Prostate gland (tissue), 2 donors: ENCODE measurements at regions not wholly inside any gene's neighbourhood (a gene's known extent, or its start where the extent isn't known, plus 50 kb on each side); places are given as distances from the start of the nearest gene placed in this dataset.
"Not testable (repeated sequence)": the region's sequence is repeated elsewhere in the genome, so short reads cannot be mapped to it uniquely, and the experiment has no call there.

Source experiments
- DNase-seq: peaks from one replicate; pipeline ENCODE4 v3.0.0-alpha.2; 2019; ENCODE audit warnings: low spot score
- H3K27ac ChIP-seq, 2 donors: fragments of 200-600 bp; sonication (generic); 2 replicates each; pipeline ENCODE4 v1.5.1; 2017 to 2019
- H3K27me3 ChIP-seq: fragments of 200-600 bp; sonication (generic); replicated peaks from 2 replicates; pipeline ENCODE4 v1.5.1; 2019; ENCODE audit not compliant: insufficient read depth
- H3K36me3 ChIP-seq, 2 donors: fragments of 200-600 bp; sonication (generic); 1 replicate in 1 of 2; 2 replicates in 1 of 2; pipeline versions ENCODE4 v1.5.1 to v1.8.1; 2017 to 2019
- H3K4me1 ChIP-seq: fragments of 200-600 bp; sonication (generic); replicated peaks from 2 replicates; pipeline ENCODE4 v1.5.1; 2019
- H3K4me3 ChIP-seq, 2 donors: fragments of 200-600 bp; sonication (generic); 2 replicates each; pipeline ENCODE4 v1.5.1; 2017 to 2019
- H3K9me3 ChIP-seq: fragments of 200-600 bp; sonication (generic); 2 replicates; pipeline ENCODE4 v1.5.1; 2017
- POLR2A ChIP-seq: fragments of 450-650 bp; IDR thresholded peaks from one replicate; pipeline ENCODE4 v1.6.1; 2016; ENCODE audit warnings: antibody characterized with exemption, mild to moderate bottlenecking
- POLR2AphosphoS5 ChIP-seq: sonication (generic); formaldehyde crosslinking; IDR thresholded peaks from one replicate; pipeline ENCODE4 v1.6.1; 2017; ENCODE audit warnings: antibody characterized with exemption
- whole genome bisulfite sequencing: methylation state at CpG from one replicate; pipeline ENCODE4 v1.1.5; 2018; 5-methylcytosine and 5-hydroxymethylcytosine counted together
- intact Hi-C: fragments of 100-400 bp; cut with DNase I; formaldehyde crosslinking; loops from one replicate; pipeline ENCODE4 v1.14.2; 2022
- TF ChIP-seq, protein P1 (sequence below), 4 experiments: fragments of 200-600 bp in 2 of 4; fragments of 450-650 bp in 2 of 4; sonication (generic) in 2 of 4; IDR thresholded peaks; 1 replicate in 3 of 4; 2 replicates in 1 of 4; pipeline ENCODE4 v1.5.1; 2016 to 2019; ENCODE audit warnings: antibody characterized with exemption in 4 of 4, mild to moderate bottlenecking in 2 of 4, moderate library complexity in 2 of 4

DNA sequence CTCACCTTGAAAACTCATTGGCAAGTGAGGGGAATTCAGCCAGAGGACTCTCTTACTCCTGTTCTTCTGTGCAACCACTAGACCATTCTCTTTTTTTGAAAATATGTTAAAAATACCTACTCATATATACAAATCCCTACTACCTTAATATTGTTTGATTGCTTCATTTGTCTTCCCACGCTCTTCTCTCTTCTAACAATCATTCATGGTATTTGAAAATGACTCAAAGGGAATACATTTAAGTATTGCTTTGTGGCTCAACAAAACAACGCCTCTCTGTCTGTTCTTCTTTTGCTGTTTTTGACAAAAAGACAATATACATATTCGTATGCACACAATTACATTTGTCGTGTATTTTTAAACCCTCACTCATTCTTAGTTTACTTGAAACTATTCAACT, 589.4 kb downstream of the ANKRD50 start:
- no peak for DNase-seq
- Histone ChIP-seq H3K27ac (no peak overlapping the region), H3K4me3 (no peak overlapping the region), H3K36me3 (no peaks in the 10 kb centered on the region), H3K27me3 (no peaks in the 10 kb centered on the region), H3K4me1 (no peaks in the 10 kb centered on the region), H3K9me3 (no peaks in the 10 kb centered on the region)
- intact Hi-C loops = no loop called here
- TF ChIP-seq, protein P1, sequence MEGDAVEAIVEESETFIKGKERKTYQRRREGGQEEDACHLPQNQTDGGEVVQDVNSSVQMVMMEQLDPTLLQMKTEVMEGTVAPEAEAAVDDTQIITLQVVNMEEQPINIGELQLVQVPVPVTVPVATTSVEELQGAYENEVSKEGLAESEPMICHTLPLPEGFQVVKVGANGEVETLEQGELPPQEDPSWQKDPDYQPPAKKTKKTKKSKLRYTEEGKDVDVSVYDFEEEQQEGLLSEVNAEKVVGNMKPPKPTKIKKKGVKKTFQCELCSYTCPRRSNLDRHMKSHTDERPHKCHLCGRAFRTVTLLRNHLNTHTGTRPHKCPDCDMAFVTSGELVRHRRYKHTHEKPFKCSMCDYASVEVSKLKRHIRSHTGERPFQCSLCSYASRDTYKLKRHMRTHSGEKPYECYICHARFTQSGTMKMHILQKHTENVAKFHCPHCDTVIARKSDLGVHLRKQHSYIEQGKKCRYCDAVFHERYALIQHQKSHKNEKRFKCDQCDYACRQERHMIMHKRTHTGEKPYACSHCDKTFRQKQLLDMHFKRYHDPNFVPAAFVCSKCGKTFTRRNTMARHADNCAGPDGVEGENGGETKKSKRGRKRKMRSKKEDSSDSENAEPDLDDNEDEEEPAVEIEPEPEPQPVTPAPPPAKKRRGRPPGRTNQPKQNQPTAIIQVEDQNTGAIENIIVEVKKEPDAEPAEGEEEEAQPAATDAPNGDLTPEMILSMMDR (IDR thresholded peaks at IDR 0.05) = no peak
- TF ChIP-seq POLR2AphosphoS5 = no peak
- no peak for TF ChIP-seq POLR2A
- 92% methylated on average over 4 of the region's 4 CpGs for WGBS

DNA sequence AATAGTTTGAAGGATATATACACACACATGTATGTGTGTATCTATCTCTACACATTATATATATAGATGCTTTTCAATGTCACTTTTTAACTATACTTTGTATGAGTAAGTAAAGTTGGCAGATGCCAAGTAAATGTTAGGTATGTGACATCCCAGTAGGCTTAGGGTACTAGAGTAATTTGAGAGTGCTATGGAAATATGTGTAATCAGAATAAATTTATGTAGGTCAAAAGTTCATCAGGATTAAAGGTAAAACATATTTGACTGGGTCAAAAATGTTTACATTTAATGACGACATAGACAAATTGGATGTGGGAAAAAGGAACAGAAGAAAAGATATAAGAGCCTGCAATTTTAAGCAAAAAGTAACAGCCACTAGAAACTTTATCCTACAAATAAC, 588.8 kb downstream of the ANKRD50 start:
- Histone ChIP-seq H3K27me3 (no peaks in the 10 kb centered on the region), H3K4me1 (no peaks in the 10 kb centered on the region), H3K27ac (no peak overlapping the region), H3K36me3 (no peaks in the 10 kb centered on the region), H3K9me3 (no peaks in the 10 kb centered on the region), H3K4me3 (no peak overlapping the region)
- no peak for DNase-seq
- TF ChIP-seq POLR2AphosphoS5 = no peak
- TF ChIP-seq POLR2A = no peak
- TF ChIP-seq, protein P1 (IDR thresholded peaks at IDR 0.05) = no peak
- 47% methylated on average over 1 of the region's 1 CpG for WGBS
- intact Hi-C loops = no loop called here

DNA sequence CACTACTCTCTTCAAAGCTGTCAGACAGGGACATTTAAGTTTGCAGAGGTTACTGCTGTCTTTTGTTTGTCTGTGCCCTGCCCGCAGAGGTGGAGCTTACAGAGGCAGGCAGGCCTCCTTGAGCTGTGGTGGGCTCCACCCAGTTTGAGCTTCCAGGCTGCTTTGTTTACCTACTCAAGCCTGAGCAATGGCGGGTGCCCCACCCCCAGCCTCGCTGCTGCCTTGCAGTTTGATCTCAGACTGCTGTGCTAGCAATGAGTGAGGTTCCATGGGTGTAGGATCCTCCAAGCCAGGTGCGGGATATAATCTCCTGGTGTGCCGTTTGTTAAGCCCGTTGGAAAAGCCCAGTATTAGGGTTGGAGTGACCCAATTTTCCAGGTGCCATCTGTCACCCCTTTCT, 581.2 kb downstream of the ANKRD50 start:
- H3K9me3 ChIP-seq, H3K4me1 ChIP-seq, H3K36me3 ChIP-seq, H3K4me3 ChIP-seq, H3K27me3 ChIP-seq, H3K27ac ChIP-seq, intact Hi-C loops, DNase-seq: not testable (repeated sequence)
- WGBS = 94% methylated on average over 6 of the region's 6 CpGs

DNA sequence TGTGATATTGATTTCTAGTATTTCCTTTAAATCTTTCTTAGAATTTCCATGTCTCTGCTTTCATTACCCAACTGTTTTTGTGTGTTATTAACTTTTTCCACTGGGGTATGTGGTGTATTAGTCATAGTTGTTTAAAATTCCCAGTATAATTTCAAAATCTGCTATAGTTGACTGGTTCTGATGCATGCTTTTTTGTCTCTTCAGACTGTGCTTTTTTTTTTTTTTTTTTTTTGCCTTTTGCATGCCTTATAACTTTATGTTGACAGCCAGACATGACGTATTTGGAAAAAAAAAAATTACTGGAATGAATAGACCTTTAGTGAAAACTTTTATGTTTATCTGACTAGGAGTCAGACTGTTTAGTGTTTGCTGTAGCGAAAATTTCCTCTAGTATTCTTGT, 580.4 kb downstream of the ANKRD50 start:
- no peak for DNase-seq
- intact Hi-C loops = no loop called here
- WGBS = 91% methylated on average over 2 of the region's 2 CpGs
- Histone ChIP-seq H3K36me3 (no peaks in the 10 kb centered on the region), H3K27ac (no peak overlapping the region), H3K4me3 (no peak overlapping the region), H3K9me3 (no peaks in the 10 kb centered on the region), H3K4me1 (no peaks in the 10 kb centered on the region), H3K27me3 (no peaks in the 10 kb centered on the region)
- TF ChIP-seq POLR2A (no peak), POLR2AphosphoS5 (no peak)
- TF ChIP-seq, protein P1 (IDR thresholded peaks at IDR 0.05) = no peak

DNA sequence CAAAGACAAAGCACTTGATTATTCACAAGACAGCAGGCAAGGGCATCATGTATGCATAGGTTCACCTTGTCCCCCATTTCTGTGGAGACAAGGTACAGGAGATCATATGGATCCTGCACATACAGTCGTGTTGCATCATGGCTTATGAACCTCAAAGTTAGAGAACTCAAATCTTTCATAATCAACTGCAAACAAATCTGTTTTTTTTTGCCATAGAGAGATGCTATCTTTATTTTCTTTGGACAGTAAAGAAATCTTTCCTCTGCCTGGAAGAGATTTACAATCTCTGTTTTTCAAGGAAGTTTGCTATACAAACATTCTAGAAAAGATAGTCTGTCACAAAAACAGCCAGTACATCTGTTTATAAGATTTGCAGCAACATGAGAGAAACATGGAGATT, 578.8 kb downstream of the ANKRD50 start:
- Histone ChIP-seq H3K9me3 (no peaks in the 10 kb centered on the region), H3K27ac (no peak overlapping the region), H3K27me3 (no peaks in the 10 kb centered on the region), H3K4me3 (no peak overlapping the region), H3K4me1 (no peaks in the 10 kb centered on the region), H3K36me3 (no peaks in the 10 kb centered on the region)
- no peak for DNase-seq
- TF ChIP-seq POLR2A = no peak
- 20% methylated on average over 1 of the region's 1 CpG for WGBS
- intact Hi-C loops = no loop called here

DNA sequence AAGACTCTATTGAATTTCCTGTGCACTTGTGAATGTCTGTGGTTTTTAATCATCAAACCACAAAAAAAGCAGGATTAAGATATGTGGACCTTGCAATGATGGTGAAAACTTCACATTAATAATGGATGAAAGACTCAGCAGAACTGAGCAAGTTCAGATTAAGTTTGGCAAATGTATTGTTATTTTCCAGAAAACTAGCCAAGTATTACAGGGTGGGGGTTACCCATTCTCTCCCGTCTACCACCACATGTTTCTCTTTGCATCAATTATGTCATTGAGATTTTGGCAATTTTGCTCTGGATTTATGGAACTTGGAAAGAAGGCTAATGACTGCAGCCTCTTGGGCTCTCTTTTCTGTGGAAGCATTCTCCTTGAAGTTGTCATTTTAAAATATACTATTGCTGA, 577.1 kb downstream of the ANKRD50 start:
- WGBS = 26% methylated on average over 1 of the region's 1 CpG
- Histone ChIP-seq H3K27me3 (no peaks in the 10 kb centered on the region), H3K9me3 (no peaks in the 10 kb centered on the region), H3K27ac (no peak overlapping the region), H3K4me1 (no peaks in the 10 kb centered on the region), H3K4me3 (no peak overlapping the region), H3K36me3 (no peaks in the 10 kb centered on the region)
- TF ChIP-seq POLR2AphosphoS5 = no peak
- no peak for TF ChIP-seq POLR2A
- TF ChIP-seq, protein P1 (IDR thresholded peaks at IDR 0.05) = no peak
- intact Hi-C loops = no loop called here
- no peak for DNase-seq
